PC-9 (cell line): ENCODE measurements at regions not wholly inside any gene's neighbourhood (a gene's known extent, or its start where the extent isn't known, plus 50 kb on each side); places are given as distances from the start of the nearest gene placed in this dataset.

Experiments
- CTCF ChIP-seq: fragments of 200-600 bp; sonication (generic); conservative IDR thresholded peaks from 2 replicates; pipeline ENCODE4 v1.6.1; 2017; ENCODE audit warnings: mixed run types, antibody characterized with exemption, mild to moderate bottlenecking, moderate library complexity
- EZH2 ChIP-seq: fragments of 200-600 bp; sonication (generic); IDR thresholded peaks from 2 replicates; pipeline ENCODE4 v1.8.0; 2017; ENCODE audit warnings: antibody characterized with exemption, low read depth

GRCh38 chr17:72345536-72345935 is 224.7 kb downstream of the SOX9 start:
- TF ChIP-seq CTCF = no peak
- TF ChIP-seq EZH2 = no peak
